SK-N-SH treated with all-trans-retinoic acid at 6 μM for 48 hours (cell line): ENCODE measurements at regions not wholly inside any gene's neighbourhood (a gene's known extent, or its start where the extent isn't known, plus 50 kb on each side); places are given as distances from the start of the nearest gene placed in this dataset.
"Not testable (repeated sequence)": the region's sequence is repeated elsewhere in the genome, so short reads cannot be mapped to it uniquely, and the experiment has no call there.

Source experiments
- ATAC-seq: fragments of 200-7000 bp; cut with Tn5 transposase; 3 replicates; pipeline ENCODE4 v1.9.1; 2020; ENCODE audit warnings: mild to moderate bottlenecking, moderate library complexity
- ARNTL ChIP-seq: fragments of 450-650 bp; formaldehyde crosslinking; IDR thresholded peaks from 2 replicates; pipeline ENCODE4 v1.5.0; 2020; ENCODE audit warnings: low read depth, mild to moderate bottlenecking, moderate library complexity, borderline replicate concordance
- BACH2 ChIP-seq: fragments of 250-450 bp; sonication (Bioruptor Pico); IDR thresholded peaks from 2 replicates; pipeline ENCODE4 v1.9.0; 2021; ENCODE audit warnings: mild to moderate bottlenecking, borderline replicate concordance
- CREB5 ChIP-seq: fragments of 250-450 bp; sonication (Bioruptor Pico); IDR thresholded peaks from 2 replicates; pipeline ENCODE4 v1.5.1; 2020; ENCODE audit warnings: low read depth, mild to moderate bottlenecking, moderate library complexity
- CSDC2 ChIP-seq: fragments of 250-450 bp; sonication (Bioruptor Pico); IDR thresholded peaks from 2 replicates; pipeline ENCODE4 v1.5.0; 2020; ENCODE audit warnings: mild to moderate bottlenecking, moderate library complexity
- CSRNP3 ChIP-seq: fragments of 250-450 bp; sonication (Bioruptor Pico); IDR thresholded peaks from 2 replicates; pipeline ENCODE4 v1.5.1; 2021; ENCODE audit warnings: mild to moderate bottlenecking, moderate library complexity
- ESRRG ChIP-seq: fragments of 250-450 bp; sonication (Bioruptor Pico); IDR thresholded peaks from 2 replicates; pipeline ENCODE4 v1.6.1; 2021; ENCODE audit warnings: mild to moderate bottlenecking
- GLIS3 ChIP-seq: fragments of 250-450 bp; sonication (Bioruptor Pico); IDR thresholded peaks from 2 replicates; pipeline ENCODE4 v1.5.0; 2020; ENCODE audit warnings: mild to moderate bottlenecking, moderate library complexity
- ISL1 ChIP-seq: fragments of 250-450 bp; sonication (Bioruptor Pico); IDR thresholded peaks from 2 replicates; pipeline ENCODE4 v2.1.2; 2022; ENCODE audit warnings: mild to moderate bottlenecking, moderate library complexity
- OSR1 ChIP-seq: fragments of 250-450 bp; sonication (Bioruptor Pico); IDR thresholded peaks from 2 replicates; pipeline ENCODE4 v1.8.0; 2022; ENCODE audit warnings: moderate library complexity, mild to moderate bottlenecking, inconsistent platforms
- PATZ1 ChIP-seq: fragments of 250-450 bp; sonication (Bioruptor Pico); IDR thresholded peaks from 2 replicates; pipeline ENCODE4 v1.8.0; 2020; ENCODE audit warnings: mild to moderate bottlenecking, moderate library complexity, borderline replicate concordance
- POU6F1 ChIP-seq: fragments of 250-450 bp; sonication (Bioruptor Pico); IDR thresholded peaks from 2 replicates; pipeline ENCODE4 v1.8.0; 2021; ENCODE audit warnings: low read depth, mild to moderate bottlenecking, moderate library complexity, borderline replicate concordance
- PPARA ChIP-seq: fragments of 250-450 bp; sonication (Bioruptor Pico); IDR thresholded peaks from 2 replicates; pipeline ENCODE4 v1.5.0; 2020; ENCODE audit warnings: mild to moderate bottlenecking, borderline replicate concordance
- RARB ChIP-seq: fragments of 250-450 bp; sonication (Bioruptor Pico); IDR thresholded peaks from 2 replicates; pipeline ENCODE4 v1.8.0; 2021; ENCODE audit warnings: mild to moderate bottlenecking, moderate library complexity
- SNAI2 ChIP-seq: fragments of 250-450 bp; sonication (Bioruptor Pico); IDR thresholded peaks from 2 replicates; pipeline ENCODE4 v1.5.0; 2020; ENCODE audit warnings: mild to moderate bottlenecking, moderate library complexity
- ZC3H10 ChIP-seq: fragments of 250-450 bp; sonication (Bioruptor Pico); IDR thresholded peaks from 2 replicates; pipeline ENCODE4 v1.5.1; 2021; ENCODE audit warnings: mild to moderate bottlenecking, moderate library complexity
- ZFP3 ChIP-seq: fragments of 250-450 bp; sonication (Bioruptor Pico); IDR thresholded peaks from 2 replicates; pipeline ENCODE4 v1.5.0; 2020; ENCODE audit warnings: mild to moderate bottlenecking, moderate library complexity
- ZFP30 ChIP-seq: fragments of 450-650 bp; formaldehyde crosslinking; IDR thresholded peaks from 2 replicates; pipeline ENCODE4 v1.5.0; 2022; ENCODE audit warnings: mild to moderate bottlenecking, moderate library complexity
- ZNF70 ChIP-seq: fragments of 450-650 bp; formaldehyde crosslinking; IDR thresholded peaks from 2 replicates; pipeline ENCODE4 v1.5.0; 2020; ENCODE audit warnings: mild to moderate bottlenecking, moderate library complexity
- ZNF8 ChIP-seq: fragments of 450-650 bp; formaldehyde crosslinking; IDR thresholded peaks from 2 replicates; pipeline ENCODE4 v1.5.0; 2020; ENCODE audit warnings: mild to moderate bottlenecking, moderate library complexity

- TF ChIP-seq ZNF70 (no peak), ESRRG (CRISPR knock-in tag) (no peak), ZNF8 (CRISPR knock-in tag) (no peak), CSDC2 (no peak), ZFP3 (CRISPR knock-in tag) (no peak), SNAI2 (no peak), ISL1 (CRISPR knock-in tag) (no peak), POU6F1 (CRISPR knock-in tag) (no peak), ZC3H10 (CRISPR knock-in tag) (no peak), BACH2 (no peak), RARB (CRISPR knock-in tag) (no peak), PATZ1 (CRISPR knock-in tag) (no peak), PPARA (CRISPR knock-in tag) (no peak), ARNTL (no peak), CREB5 (CRISPR knock-in tag) (no peak), GLIS3 (no peak), CSRNP3 (CRISPR knock-in tag) (no peak), ZFP30 (no peak)
- ATAC-seq = no peak
These were observed 306.9 kb upstream of the FGF13 start for GRCh38 chrX:139018436-139018835.

GRCh38 chrX:139015627-139016026, 304.1 kb upstream of the FGF13 start:
- no peak for TF ChIP-seq ZC3H10 (CRISPR knock-in tag)
- no peak for TF ChIP-seq ZNF70
- no peak for TF ChIP-seq CSDC2
- TF ChIP-seq ZFP30 = no peak
- TF ChIP-seq ARNTL = no peak
- no peak for TF ChIP-seq OSR1
- ATAC-seq = no peak

- ATAC-seq = no peak
These were observed 296.7 kb upstream of the FGF13 start for GRCh38 chrX:139008185-139008584.

GRCh38 chrX:139003856-139004527, 292.5 kb upstream of the FGF13 start:
- not testable (repeated sequence) for ATAC-seq

More at GRCh38 chrX:139008185-139008584, 296.7 kb upstream of the FGF13 start:
- TF ChIP-seq OSR1 (no peak), SNAI2 (no peak), GLIS3 (no peak), PATZ1 (CRISPR knock-in tag) (no peak), RARB (CRISPR knock-in tag) (no peak), POU6F1 (CRISPR knock-in tag) (no peak), ZNF8 (CRISPR knock-in tag) (no peak), ESRRG (CRISPR knock-in tag) (no peak)
